GM21576 (cell line): ENCODE measurements at regions not wholly inside any gene's neighbourhood (a gene's known extent, or its start where the extent isn't known, plus 50 kb on each side); places are given as distances from the start of the nearest gene placed in this dataset.

ENCODE experiments used
- ATAC-seq: cut with Tn5 transposase; IDR thresholded peaks from one replicate; pipeline ENCODE4 v1.9.1; 2021; ENCODE audit warnings: mild to moderate bottlenecking, moderate library complexity; ENCODE audit not compliant: unreplicated experiment

- ATAC-seq = no peak
Measured at GRCh38 chr10:2659660-2660209, 407.6 kb upstream of the PFKP start.

DNA sequence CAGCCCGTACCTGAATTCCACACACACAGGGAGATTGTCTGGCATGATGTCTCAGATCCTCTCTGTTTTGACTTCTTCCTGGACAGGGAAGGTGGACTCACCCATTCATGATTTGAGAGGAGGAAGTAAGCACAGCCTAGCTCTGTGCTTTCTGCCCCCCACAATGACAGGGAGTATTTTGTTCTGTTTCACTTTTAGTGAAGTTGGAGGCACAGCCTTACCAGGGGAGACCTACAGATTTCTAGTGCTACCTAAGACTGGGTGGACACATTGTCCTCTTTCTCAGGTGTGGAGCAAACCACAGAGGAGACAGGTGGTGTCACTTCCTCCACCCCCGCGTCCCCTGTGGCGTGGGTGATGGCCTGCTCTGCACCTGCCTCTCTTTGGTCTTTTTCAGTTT, 408.6 kb upstream of the PFKP start:
- no peak for ATAC-seq

DNA sequence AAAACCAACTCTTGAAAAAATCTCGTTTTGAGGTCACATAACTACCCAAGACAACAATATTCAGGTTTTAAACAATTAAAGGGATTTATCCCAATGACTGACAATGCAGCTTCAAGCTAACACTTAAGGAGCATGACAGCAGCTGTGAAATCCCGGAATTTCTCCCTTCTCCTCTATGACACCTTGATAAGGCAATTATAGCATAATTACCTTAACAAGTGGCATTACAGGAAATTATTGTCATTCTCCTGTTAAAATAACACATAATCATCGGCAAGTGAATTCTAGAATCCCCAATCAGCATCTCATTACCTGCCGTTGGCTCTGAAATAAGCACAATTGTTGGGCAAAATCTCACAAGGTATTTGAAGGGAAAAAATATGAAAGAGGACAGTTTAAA, 417.0 kb upstream of the PFKP start:
- no peak for ATAC-seq

DNA sequence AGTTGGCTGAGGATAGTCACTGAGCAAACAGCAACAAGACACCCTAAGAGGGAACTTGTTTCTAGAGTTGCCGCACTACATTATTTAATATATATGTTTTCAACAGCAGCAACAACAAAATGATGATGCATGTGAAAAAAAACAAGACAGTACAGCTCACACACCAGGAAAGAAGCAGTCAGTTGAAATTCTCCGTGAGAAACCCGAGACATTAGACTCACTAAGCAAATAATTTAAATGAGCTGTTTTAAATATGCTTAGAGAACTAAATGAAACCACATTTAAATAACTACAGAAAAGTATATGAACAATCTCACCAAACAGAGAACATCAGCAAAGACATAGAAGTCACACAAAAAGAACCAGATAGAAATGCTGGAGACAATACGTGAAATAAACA, 426.3 kb upstream of the PFKP start:
- no peak for ATAC-seq

DNA sequence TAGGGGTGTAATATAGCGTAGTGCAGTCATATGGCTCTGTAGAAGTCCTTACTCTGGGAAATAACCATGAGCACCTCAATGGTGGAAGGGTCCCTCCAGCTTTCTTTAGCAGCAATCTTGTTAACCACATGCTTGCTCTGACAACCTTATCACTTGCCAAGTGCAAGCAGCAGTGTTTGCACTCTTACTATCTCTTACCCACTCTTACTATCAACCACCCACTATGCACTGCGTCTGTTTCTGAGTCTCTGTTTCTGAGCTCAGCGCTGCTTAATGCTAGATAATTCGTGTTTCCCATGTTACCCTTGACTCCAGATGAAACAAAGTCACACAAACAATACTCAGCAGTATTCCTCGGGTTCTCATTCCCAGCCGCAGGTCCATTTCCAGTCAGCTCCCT, 433.7 kb upstream of the PFKP start:
- ATAC-seq = no peak

DNA sequence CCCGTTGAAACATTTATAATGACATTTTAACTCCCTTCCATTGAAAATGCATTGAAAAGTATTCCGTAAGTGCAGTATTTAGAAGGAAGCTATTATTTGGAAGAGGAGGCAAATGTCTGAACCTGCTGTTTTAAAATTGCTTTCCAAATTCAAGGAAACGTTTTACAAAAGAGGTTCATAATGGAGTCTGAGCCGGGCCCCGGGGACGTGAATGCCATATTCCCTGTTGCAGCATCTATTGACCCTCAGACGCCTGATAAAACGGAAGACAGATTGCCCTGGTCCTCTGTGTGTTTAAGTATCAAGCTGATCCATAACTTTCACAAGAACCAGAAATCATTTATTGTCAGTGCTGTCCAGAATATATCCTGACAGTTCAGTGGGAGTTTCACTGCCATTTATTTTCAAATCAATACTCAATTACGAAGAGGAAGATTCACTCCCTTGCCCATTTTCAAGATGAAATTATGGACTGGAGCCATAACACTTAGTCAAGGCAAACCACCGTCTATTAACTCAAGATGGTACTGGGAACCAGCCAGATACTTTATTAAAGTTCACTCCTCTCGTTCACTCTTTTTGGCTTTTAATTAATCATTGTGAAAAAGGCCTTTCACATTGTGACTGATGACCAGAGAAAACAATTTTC, 435.7 kb upstream of the PFKP start:
- ATAC-seq = no peak

DNA sequence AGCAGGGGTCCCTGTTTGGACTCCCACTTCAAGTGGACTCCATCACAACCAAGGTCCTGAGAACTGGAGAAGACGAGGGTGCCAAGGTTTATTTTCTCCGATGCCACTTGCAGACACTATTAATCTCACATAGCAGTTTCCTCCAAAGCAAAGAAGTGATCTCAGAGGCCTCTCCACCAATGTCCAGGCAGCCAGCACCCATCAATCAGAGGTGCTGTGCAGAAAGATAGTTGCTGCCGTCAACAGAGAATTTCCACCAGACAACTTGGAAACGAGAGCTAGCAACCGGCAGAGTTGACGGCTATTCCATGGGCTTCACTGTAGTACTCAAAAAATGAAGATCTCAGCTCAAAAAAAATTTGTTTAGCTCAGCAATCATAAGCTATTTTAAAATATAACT, 438.6 kb upstream of the PFKP start:
- ATAC-seq = no peak

- ATAC-seq = no peak
Measured at GRCh38 chr10:2627969-2628368, 439.4 kb upstream of the PFKP start.

GRCh38 chr10:2625094-2625493, 442.3 kb upstream of the PFKP start:
- no peak for ATAC-seq

DNA sequence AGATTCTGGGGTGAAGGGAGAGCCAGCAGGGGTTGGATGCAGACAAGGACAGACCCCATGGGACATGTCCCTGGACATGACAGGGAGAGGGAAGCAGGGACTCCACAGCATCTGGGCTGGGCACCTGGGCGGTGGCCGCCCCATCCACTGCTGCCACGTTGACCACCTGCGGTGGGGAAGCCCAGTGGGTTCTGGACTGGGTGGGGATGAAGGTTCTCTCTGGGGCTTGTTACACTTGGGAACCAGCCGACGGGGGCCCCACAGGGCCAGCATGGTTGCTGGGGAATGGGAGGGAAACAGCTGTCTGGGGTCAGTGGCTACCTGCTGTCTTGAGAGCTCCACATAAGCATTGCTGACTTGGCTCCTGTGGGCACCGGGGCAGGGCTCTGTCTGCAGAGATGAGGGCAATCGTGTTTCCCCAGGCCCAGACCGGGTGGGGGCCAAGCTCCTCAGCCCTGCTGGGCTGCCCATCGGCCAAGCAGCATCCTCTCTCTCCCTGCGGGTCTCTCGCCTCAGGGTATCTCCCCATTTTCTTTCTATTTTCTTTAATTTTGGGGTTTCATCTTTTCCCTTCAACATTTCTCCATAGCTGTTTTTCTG, 443.6 kb upstream of the PFKP start:
- ATAC-seq = no peak

DNA sequence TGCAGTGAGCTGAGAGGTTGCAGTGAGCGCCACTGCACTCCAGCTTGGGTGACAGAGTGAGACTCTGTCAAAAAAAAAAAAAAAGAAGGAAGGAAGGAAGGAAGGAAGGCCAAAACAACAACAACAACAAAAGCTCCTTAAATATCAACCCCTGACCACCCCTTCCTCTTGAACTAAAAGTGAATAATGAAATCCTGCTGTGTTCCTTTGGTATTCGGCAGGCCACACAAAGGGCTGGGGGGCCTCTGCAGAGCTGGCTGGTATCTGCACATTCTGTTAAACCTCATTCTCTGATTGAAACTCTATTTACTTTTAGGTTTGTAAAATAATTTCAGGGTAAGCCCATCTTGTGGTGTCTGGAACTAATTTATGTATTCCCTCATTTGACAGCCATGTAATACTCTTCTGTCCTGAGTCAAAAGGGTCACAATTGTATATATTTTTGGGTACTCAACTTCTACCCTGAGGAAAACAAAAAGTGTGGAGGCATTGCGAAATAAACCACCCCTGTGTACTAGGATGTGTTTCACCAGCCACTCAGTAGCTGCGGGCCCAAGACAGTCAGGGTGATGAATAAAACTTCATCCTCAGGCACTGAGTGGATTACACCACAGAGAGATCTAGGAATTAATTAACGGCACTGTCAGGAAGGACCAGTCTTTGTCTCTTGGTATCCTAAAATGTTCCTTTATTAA, 446.4 kb upstream of the PFKP start:
- no peak for ATAC-seq

DNA sequence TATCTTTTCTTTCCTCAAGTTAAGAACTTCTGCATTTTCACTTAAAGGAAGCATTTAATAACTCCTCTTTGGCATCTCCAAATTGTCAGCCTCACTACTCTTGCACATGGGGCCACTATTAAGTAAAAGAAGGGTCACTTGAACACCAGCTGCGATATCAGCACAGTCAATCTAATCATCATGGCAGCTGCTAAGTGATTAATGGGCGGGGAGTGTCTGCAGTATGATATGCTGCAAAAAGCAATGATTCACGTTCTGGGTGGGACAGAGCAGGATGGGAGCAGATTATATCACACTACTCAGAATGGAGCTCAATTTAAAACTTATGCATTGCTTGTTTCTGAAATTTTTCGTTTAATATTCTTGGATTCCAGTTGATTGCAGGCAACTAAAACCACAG, 447.4 kb upstream of the PFKP start:
- ATAC-seq = no peak

GRCh38 chr10:2619472-2619871, 447.9 kb upstream of the PFKP start:
- ATAC-seq = no peak

- no peak for ATAC-seq
Measured at GRCh38 chr10:2618690-2619089, 448.7 kb upstream of the PFKP start.

DNA sequence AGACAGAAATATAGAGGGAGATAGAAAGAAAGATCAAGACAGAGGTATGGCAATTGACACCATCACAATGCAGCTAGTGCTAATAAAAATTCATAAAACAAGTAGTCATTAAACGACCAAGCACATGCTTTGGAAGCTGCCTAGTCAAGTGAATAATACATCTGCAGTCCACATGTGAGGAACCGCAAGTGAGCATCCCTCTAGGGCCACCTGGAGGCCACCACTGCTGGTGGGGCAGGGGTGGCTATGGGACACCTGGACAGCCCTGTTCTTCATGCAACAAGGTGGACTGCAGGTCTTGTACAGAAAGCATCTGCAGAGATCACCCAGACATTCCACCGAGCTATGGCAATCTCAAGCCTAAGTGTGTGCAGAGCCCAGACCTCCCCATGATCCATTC, 451.1 kb upstream of the PFKP start:
- no peak for ATAC-seq

- ATAC-seq = no peak
Measured at GRCh38 chr10:2611603-2612002, 455.7 kb upstream of the PFKP start.

DNA sequence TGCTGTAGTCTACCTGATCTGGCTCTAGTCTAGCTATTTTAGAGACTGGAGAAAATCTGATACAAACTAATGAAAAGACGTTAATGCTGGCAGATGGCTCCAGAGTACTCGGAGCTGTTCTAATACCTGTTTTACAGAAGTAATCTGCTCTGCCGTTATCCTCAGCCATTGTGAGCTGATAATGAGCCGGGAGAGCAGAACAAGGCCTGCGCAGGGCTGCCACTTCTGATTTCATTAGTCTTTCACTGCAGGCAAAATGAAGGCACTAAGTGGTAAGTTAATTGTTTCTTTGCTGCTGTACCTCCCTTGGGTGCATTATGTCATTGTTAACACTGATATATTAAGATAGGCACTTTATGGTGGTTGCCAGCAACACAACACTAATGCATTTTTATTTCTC, 456.4 kb upstream of the PFKP start:
- ATAC-seq = no peak

- ATAC-seq = no peak
Measured at GRCh38 chr10:2604891-2605290, 462.5 kb upstream of the PFKP start.

DNA sequence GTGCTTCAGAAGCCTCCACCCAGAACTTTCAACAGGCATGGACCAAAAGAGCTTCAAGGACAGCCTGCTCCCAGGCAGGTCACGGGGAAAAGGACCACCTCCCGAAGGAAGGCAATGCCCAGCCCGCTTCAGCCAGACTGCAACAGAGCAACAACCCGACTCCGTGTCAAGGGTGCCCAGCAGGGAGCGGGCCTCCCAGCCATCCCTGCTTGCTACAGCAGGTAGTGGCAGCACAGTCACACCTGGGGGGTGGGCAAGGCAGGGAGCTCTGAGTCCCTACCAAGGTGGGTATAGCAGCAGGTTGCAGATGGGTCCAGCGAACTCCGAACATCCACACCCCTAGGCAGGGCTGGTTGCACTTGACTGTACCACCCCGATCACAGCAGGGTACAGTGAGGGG, 467.8 kb upstream of the PFKP start:
- ATAC-seq = no peak

- no peak for ATAC-seq
Measured at GRCh38 chr10:2592360-2593160, 474.8 kb upstream of the PFKP start.

DNA sequence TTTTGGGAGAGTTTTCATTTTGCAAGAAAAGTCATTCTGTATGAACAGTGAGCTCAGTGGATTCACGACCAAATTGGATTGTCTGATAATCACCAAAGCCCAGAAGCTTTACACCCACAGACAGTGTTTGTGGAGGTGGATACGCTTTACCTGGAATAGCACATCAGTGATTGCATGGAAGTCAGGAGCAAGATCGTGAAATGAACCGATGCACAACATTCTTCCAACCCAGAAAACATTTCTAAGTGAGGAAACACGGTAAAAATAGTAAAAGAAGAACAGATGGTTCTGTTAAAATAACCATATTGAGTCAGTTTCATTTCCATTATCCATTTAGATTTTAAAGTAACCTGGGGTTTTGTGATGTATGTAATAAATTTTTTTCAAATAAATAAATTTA, 478.2 kb upstream of the PFKP start:
- no peak for ATAC-seq
